GM12864 (cell line): ENCODE measurements at regions not wholly inside any gene's neighbourhood (a gene's known extent, or its start where the extent isn't known, plus 50 kb on each side); places are given as distances from the start of the nearest gene placed in this dataset.
"Not testable (repeated sequence)": the region's sequence is repeated elsewhere in the genome, so short reads cannot be mapped to it uniquely, and the experiment has no call there.

Source experiments
- DNase-seq: peaks from one replicate; pipeline ENCODE4 v3.0.0-alpha.2; 2011; ENCODE audit warnings: low read depth
- H3K4me3 ChIP-seq: 2 replicates; pipeline ENCODE4 v1.5.1; 2011; ENCODE audit warnings: mild to moderate bottlenecking, low read depth, low read length, control low read depth
- TF ChIP-seq, protein P1 (sequence below): IDR thresholded peaks from 2 replicates; pipeline ENCODE4 v1.5.1; 2011; ENCODE audit warnings: low read depth, mild to moderate bottlenecking, moderate library complexity, low read length, control low read depth, inconsistent platforms; ENCODE audit errors: missing control alignments

DNA sequence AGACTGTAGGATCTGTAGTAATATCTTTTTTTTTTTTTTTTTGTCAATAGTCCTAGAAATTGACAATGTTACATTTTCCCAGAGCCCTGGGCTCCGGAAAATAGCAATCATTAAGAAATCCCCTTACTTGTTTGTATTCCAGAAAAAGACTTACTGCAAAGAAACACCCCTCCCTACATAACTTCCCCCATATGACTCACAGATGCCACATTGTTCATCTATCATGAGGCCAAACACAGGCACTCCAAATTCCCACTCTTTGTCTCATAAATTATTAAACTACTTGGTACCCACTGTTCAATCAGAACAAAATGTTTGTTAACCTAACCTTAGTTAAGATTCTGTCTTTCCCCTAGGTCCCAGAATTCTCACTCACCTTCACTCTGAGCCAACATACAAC, 53.5 kb downstream of the TEX51 start:
- TF ChIP-seq, protein P1, sequence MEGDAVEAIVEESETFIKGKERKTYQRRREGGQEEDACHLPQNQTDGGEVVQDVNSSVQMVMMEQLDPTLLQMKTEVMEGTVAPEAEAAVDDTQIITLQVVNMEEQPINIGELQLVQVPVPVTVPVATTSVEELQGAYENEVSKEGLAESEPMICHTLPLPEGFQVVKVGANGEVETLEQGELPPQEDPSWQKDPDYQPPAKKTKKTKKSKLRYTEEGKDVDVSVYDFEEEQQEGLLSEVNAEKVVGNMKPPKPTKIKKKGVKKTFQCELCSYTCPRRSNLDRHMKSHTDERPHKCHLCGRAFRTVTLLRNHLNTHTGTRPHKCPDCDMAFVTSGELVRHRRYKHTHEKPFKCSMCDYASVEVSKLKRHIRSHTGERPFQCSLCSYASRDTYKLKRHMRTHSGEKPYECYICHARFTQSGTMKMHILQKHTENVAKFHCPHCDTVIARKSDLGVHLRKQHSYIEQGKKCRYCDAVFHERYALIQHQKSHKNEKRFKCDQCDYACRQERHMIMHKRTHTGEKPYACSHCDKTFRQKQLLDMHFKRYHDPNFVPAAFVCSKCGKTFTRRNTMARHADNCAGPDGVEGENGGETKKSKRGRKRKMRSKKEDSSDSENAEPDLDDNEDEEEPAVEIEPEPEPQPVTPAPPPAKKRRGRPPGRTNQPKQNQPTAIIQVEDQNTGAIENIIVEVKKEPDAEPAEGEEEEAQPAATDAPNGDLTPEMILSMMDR: no peak
- no peak for DNase-seq
- H3K4me3 ChIP-seq: no peak overlapping the region

DNA sequence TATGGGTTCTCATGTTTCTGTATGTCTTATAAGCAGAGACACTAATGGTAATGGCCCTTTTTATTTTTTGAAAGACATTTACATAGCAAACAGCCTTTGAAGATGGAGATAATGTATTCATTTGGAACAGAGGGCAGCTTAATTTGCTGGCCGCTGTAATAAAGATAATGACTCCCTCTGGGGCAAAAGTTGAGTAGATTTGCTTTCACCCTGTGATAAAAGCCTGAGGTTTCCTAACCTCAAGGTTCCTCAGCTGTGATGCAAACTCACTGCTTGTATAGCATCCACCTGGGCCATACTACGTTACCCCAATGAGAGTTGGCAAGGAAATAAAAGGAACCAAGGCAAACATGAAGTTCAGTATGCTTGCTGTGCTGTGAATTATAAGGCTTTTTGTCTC, 54.8 kb downstream of the TEX51 start:
- TF ChIP-seq, protein P1: no peak
- DNase-seq: no peak
- no peak overlapping the region for H3K4me3 ChIP-seq

DNA sequence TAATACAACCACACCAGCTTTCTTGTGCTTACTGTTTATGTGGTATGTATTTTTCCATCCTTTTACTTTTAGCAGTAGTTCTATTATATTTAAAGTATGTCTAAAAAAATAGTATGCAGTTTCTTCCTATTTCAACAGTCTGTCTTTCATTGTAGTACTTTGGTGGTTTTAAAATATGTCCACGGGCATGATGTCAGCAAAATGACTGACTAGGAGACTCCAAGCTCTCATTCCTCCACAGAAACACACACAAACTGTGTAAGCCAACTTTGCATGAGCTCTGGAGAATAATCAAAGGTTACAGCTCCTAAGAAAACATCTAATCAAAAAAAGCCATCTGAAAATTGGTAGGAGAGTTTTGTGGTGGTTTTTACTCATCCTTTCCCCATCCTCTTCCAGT, 56.1 kb downstream of the TEX51 start:
- TF ChIP-seq, protein P1: no peak
- DNase-seq: no peak
- H3K4me3 ChIP-seq: no peak overlapping the region

DNA sequence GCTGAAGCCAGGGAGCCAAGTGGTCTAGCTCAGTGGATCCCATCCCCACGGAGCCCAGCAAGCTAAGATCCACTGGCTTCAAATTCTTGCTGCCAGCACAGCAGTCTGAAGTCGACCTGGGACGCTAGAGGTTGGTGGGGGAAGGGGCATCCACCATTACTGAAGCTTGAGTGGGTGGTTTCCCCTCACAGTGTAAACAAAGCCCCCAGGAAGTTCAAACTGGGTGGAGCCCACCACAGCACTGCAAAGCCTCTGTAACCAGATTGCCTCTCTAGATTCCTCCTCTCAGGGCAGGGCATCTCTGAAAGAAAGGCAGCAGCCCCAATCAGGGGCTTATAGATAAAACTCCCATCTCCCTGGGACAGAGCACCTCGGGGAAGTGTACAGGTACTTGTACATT, 58.1 kb downstream of the TEX51 start:
- H3K4me3 ChIP-seq, DNase-seq: not testable (repeated sequence)

DNA sequence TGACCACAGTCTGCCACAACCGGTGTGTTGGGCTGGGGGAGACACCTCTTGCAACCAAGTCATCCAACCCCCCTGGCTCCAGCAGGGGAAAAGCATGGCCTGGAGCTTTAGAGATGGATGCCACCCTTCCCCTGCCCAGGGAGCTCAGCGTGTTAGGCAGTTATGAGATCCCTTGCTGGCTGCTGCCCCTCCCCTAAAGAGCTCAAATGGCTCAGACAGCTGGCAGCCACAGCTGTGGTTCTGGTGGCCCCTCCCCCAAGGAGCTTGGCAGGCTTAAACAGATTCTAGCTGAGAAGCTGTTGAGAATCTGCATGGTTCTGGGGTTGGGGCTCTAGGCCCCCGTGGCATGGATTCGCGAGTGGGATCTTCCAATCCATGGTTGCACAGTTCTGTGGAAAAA, 64.7 kb downstream of the TEX51 start:
- H3K4me3 ChIP-seq: no peak overlapping the region
- no peak for DNase-seq
- TF ChIP-seq, protein P1: no peak

DNA sequence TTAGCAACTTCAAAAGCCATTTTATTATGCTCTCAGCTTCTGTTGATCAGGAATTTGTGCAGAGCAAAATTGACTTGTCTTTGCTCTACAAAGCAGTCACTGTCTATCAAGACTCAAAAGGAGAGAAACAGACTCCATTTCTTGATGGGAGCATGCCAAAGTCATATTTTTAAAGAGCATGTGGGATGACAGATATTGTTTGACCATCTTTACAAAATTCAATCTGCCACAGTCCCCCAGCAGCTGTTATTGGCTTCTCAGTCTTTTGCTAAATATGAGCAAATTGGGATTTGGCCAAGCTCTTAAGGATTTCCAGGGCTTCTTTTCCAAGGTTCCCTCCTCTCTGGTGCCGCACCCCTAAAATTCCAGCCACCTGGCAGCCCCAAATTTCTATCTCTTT, 67.9 kb downstream of the TEX51 start:
- TF ChIP-seq, protein P1: no peak
- no peak for DNase-seq
- H3K4me3 ChIP-seq: no peak overlapping the region

DNA sequence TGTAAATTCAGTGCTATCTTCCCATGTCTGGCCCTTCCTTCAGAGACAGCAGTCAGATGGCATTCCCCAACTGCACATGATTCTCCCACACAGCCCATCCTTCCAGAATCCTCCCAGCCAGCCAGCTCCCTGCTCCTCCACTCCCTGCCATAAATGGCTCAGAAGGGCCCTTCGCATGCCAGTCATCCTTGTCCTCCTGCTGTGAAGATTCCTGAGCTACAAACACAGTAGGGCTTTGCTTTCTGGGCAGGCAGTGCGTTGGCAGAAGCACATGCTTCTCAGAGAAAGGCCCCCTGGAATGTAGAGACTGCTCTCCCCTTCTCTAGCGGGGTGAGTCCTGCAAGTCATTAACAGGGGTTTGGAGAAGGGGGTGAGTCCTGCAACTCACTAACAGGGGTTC, 71.9 kb downstream of the TEX51 start:
- no peak overlapping the region for H3K4me3 ChIP-seq
- DNase-seq: no peak
- TF ChIP-seq, protein P1: no peak

DNA sequence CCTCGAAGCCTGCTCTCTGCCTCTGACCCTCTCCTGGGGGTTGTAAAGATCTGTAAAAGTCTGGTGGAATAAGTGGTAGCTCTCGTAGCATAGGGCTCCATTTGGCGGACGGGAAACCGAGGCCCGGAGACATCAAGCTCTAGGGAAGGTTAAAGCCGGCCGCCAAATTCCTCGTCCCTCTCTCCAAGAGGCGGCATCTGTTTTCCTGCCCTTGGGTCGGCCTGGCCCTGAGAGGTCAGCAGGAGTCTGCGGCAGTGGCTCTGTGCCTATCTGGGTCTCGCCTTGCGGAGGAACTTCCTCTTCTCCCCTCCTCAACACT, 72.4 kb downstream of the TEX51 start:
- no peak for DNase-seq
- no peak overlapping the region for H3K4me3 ChIP-seq
- TF ChIP-seq, protein P1: no peak
